PC-3 (cell line): ENCODE measurements at regions not wholly inside any gene's neighbourhood (a gene's known extent, or its start where the extent isn't known, plus 50 kb on each side); places are given as distances from the start of the nearest gene placed in this dataset.

Experiments used
- ATAC-seq: fragments of 200-7000 bp; cut with Tn5 transposase; 2 replicates; pipeline ENCODE4 v1.9.1; 2020; ENCODE audit warnings: mild to moderate bottlenecking, moderate library complexity
- BruUV-seq: library from RNA; stranded (reverse); fragments of 400-500 nt; replicated peaks from 2 replicates; lab custom pipeline; 2021; lab: Mats Ljungman, UMichigan
- CTCF ChIA-PET: fragments of 300-600 bp; sonication (Branson Sonifier 250); formaldehyde crosslinking; loops from one replicate; lab custom pipeline; 2022; ENCODE audit warnings: antibody characterized with exemption; lab: Charles Lee
- POLR2A ChIA-PET: fragments of 300-600 bp; sonication (Branson Sonifier 250); formaldehyde crosslinking; loops from one replicate; lab custom pipeline; 2022; ENCODE audit warnings: antibody characterized with exemption; ENCODE audit not compliant: unreplicated experiment; lab: Charles Lee
- DNase-seq: peaks from one replicate; pipeline ENCODE4 v3.0.0-alpha.2; 2015
- H2AFZ ChIP-seq: fragments of 300-600 bp; sonication (generic); 2 replicates; pipeline ENCODE4 v1.6.0; 2016; ENCODE audit warnings: antibody characterized with exemption, low read length
- H3F3A ChIP-seq: fragments of 300-600 bp; sonication (generic); one replicate; pipeline ENCODE4 v1.6.0; 2017; ENCODE audit warnings: antibody characterized with exemption, low read length, control low read depth, mild to moderate bottlenecking; ENCODE audit not compliant: unreplicated experiment
- H3K27ac ChIP-seq: fragments of 300-600 bp; sonication (generic); 2 replicates; pipeline ENCODE4 v1.5.1; 2016; ENCODE audit warnings: mild to moderate bottlenecking, low read length
- H3K27me3 ChIP-seq: fragments of 300-600 bp; sonication (generic); 2 replicates; pipeline ENCODE4 v1.6.1; 2016; ENCODE audit warnings: low read length, mixed read lengths
- H3K36me3 ChIP-seq: fragments of 300-600 bp; sonication (generic); 2 replicates; pipeline ENCODE4 v1.6.1; 2016; ENCODE audit warnings: low read depth, mixed run types, low read length, mixed read lengths
- H3K4me1 ChIP-seq: fragments of 300-600 bp; sonication (generic); 2 replicates; pipeline ENCODE4 v1.5.1; 2016; ENCODE audit warnings: low read length; ENCODE audit not compliant: insufficient read depth
- H3K4me2 ChIP-seq: fragments of 300-600 bp; sonication (generic); 2 replicates; pipeline ENCODE4 v1.6.0; 2016; ENCODE audit warnings: low read length
- H3K4me3 ChIP-seq: fragments of 300-600 bp; sonication (generic); 2 replicates; pipeline ENCODE4 v1.5.1; 2016; ENCODE audit warnings: mild to moderate bottlenecking, low read length, mixed read lengths
- H3K79me2 ChIP-seq: fragments of 300-600 bp; sonication (generic); 2 replicates; pipeline ENCODE4 v1.6.1; 2017; ENCODE audit warnings: low read length, mixed read lengths
- H3K9ac ChIP-seq: fragments of 300-600 bp; sonication (generic); 2 replicates; pipeline ENCODE4 v1.6.0; 2016; ENCODE audit warnings: mild to moderate bottlenecking, low read length
- H3K9me2 ChIP-seq: fragments of 300-600 bp; sonication (generic); replicated peaks from 2 replicates; pipeline ENCODE4 v1.6.1; 2016; ENCODE audit warnings: mixed run types, low read length, mixed read lengths
- H3K9me3 ChIP-seq: fragments of 300-600 bp; sonication (generic); 2 replicates; pipeline ENCODE4 v1.6.1; 2016; ENCODE audit warnings: low read length, mixed read lengths
- H4K20me1 ChIP-seq: fragments of 300-600 bp; sonication (generic); 2 replicates; pipeline ENCODE4 v1.6.1; 2016; ENCODE audit warnings: low read length, mixed read lengths
- EZH2 ChIP-seq: fragments of 300-600 bp; sonication (generic); IDR thresholded peaks from one replicate; pipeline ENCODE4 v1.6.1; 2017; ENCODE audit warnings: antibody characterized with exemption, mild to moderate bottlenecking, low read length; ENCODE audit not compliant: unreplicated experiment
- EZH2phosphoT487 ChIP-seq: fragments of 300-600 bp; sonication (generic); IDR thresholded peaks from 2 replicates; pipeline ENCODE4 v1.6.1; 2018; ENCODE audit warnings: mild to moderate bottlenecking, antibody characterized with exemption, low read length, borderline replicate concordance
- intact Hi-C: fragments of 100-400 bp; cut with micrococcal nuclease; formaldehyde crosslinking; loops from 2 replicates; pipeline ENCODE4 v1.9.0; 2023
- TF ChIP-seq, protein P1 (sequence below): fragments of 300-600 bp; sonication (generic); conservative IDR thresholded peaks from 2 replicates; pipeline ENCODE4 v1.5.1; 2017; ENCODE audit warnings: antibody characterized with exemption, low read depth, mild to moderate bottlenecking, low read length

DNA sequence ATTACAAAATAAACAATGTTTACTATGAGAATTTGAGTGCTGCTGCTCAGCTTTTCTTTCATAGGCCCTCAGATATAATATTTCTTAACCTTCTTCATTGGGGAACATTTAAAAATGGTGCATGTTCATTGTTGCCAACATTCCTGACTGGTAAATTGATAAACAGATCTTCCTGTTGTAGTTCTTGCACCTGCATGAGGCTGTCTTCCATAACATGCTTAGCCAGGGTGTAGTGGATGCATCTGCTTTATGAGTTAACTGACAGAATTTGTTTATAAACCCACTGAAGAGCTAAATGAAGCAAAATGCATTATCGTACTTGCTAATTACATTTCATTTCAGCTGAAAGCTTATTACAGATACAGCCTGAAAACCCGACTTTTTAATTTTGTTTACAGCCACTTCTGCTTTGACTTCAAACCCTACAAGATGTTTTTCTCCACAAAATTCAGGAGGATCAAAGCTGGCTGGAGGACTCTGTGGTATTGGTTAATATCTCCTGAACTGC, 177.2 kb downstream of the SEM1 start:
- H3K27ac ChIP-seq: no peak overlapping the region
- H3K27me3 ChIP-seq: peaks cover 31% of the 10 kb centered on the region
- DNase-seq: no peak
- no peaks in the 10 kb centered on the region for H3K4me1 ChIP-seq
- H3K4me2 ChIP-seq: no peak overlapping the region
- ChIA-PET CTCF (no interaction called here), POLR2A (no interaction called here)
- TF ChIP-seq EZH2: no peak
- TF ChIP-seq, protein P1, sequence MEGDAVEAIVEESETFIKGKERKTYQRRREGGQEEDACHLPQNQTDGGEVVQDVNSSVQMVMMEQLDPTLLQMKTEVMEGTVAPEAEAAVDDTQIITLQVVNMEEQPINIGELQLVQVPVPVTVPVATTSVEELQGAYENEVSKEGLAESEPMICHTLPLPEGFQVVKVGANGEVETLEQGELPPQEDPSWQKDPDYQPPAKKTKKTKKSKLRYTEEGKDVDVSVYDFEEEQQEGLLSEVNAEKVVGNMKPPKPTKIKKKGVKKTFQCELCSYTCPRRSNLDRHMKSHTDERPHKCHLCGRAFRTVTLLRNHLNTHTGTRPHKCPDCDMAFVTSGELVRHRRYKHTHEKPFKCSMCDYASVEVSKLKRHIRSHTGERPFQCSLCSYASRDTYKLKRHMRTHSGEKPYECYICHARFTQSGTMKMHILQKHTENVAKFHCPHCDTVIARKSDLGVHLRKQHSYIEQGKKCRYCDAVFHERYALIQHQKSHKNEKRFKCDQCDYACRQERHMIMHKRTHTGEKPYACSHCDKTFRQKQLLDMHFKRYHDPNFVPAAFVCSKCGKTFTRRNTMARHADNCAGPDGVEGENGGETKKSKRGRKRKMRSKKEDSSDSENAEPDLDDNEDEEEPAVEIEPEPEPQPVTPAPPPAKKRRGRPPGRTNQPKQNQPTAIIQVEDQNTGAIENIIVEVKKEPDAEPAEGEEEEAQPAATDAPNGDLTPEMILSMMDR: no peak
- TF ChIP-seq EZH2phosphoT487: no peak
- no peaks in the 10 kb centered on the region for H4K20me1 ChIP-seq
- BruUV-seq: no TSS peak
- no peaks in the 10 kb centered on the region for H3K9me2 ChIP-seq
- intact Hi-C loops: no loop called here
- ATAC-seq: no peak
- no peaks in the 10 kb centered on the region for H3F3A ChIP-seq
- no peaks in the 10 kb centered on the region for H3K36me3 ChIP-seq
- no peak overlapping the region for H2AFZ ChIP-seq
- no peak overlapping the region for H3K9ac ChIP-seq
- H3K4me3 ChIP-seq: no peak overlapping the region
- H3K79me2 ChIP-seq: no peaks in the 10 kb centered on the region
- no peaks in the 10 kb centered on the region for H3K9me3 ChIP-seq

DNA sequence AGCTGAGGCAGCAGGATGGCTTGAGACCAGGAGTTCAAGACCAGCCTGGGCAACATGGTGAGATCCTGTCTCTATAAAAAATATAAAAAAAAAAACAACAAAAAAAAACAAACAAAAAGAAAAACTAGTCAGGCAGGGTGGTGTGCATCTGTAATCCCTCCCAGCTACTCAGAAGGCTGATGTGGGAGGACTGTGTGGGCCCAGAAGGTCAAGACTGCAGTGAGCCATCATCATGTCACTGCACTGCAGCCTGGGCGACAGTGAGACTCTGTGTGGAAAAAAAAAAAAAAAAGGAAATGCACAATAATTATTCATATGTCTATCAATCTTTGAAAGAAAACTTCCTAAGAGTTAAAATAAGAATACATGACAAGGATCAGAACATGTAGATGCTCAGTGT, 178.3 kb downstream of the SEM1 start:
- Histone ChIP-seq H3K9me2 (no peaks in the 10 kb centered on the region), H3K36me3 (no peaks in the 10 kb centered on the region), H3K4me2 (no peak overlapping the region), H3K9ac (no peak overlapping the region), H4K20me1 (no peaks in the 10 kb centered on the region), H3K27ac (no peak overlapping the region), H3K27me3 (peaks cover 34% of the 10 kb centered on the region), H2AFZ (no peak overlapping the region), H3K4me1 (no peaks in the 10 kb centered on the region), H3K9me3 (no peaks in the 10 kb centered on the region), H3K4me3 (no peak overlapping the region), H3K79me2 (no peaks in the 10 kb centered on the region), H3F3A (no peaks in the 10 kb centered on the region)
- BruUV-seq: no TSS peak
- POLR2A ChIA-PET: no interaction called here
- intact Hi-C loops: no loop called here
- CTCF ChIA-PET: no interaction called here
- no peak for ATAC-seq
- no peak for DNase-seq
- TF ChIP-seq, protein P1: no peak
- TF ChIP-seq EZH2: no peak

DNA sequence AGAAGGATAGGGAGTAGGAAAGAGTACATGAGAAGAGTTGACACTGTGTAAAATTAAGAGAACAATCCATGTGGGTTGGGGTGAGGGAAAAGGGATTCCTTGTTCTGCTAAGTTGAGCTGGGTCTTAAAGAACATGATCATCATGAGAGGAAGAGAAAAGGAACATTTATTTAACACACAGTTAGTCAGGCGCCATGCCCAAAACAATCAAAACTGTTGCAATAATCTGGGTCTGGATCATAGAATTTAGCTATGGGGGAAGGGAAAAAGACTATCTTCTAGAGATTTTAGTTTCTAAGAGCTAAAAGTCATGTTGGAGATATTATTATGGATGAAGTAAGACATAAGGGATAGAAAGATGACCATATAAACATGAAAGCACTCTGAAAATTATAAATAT, 178.9 kb downstream of the SEM1 start:
- CTCF ChIA-PET: interaction anchor here (0.5 kb wide), 1 partner anchor 895 kb away, joined by 3 read pairs; no protein-coding TSS in a partner anchor
- DNase-seq: no peak
- intact Hi-C loops: no loop called here

More for the DNA sequence above, 178.9 kb downstream of the SEM1 start:
- BruUV-seq: no TSS peak
- TF ChIP-seq, protein P1: no peak
- TF ChIP-seq EZH2phosphoT487: no peak
- TF ChIP-seq EZH2: no peak
- no peak for ATAC-seq
- Histone ChIP-seq H3K4me2 (no peak overlapping the region), H3K36me3 (no peaks in the 10 kb centered on the region), H2AFZ (no peak overlapping the region), H3K27ac (no peak overlapping the region), H3K79me2 (no peaks in the 10 kb centered on the region), H4K20me1 (no peaks in the 10 kb centered on the region), H3K9ac (no peak overlapping the region), H3K4me3 (no peak overlapping the region), H3K9me3 (no peaks in the 10 kb centered on the region), H3K4me1 (no peaks in the 10 kb centered on the region), H3K27me3 (peaks cover 34% of the 10 kb centered on the region), H3F3A (no peaks in the 10 kb centered on the region), H3K9me2 (no peaks in the 10 kb centered on the region)
- POLR2A ChIA-PET: interaction anchor here (0.5 kb wide), 1 partner anchor 40 kb away, joined by 3 read pairs; no protein-coding TSS in a partner anchor
